Mammary epithelial cell (primary cell): ENCODE measurements at regions not wholly inside any gene's neighbourhood (a gene's known extent, or its start where the extent isn't known, plus 50 kb on each side); places are given as distances from the start of the nearest gene placed in this dataset.

Source experiments
- EZH2 ChIP-seq: IDR thresholded peaks from 2 replicates; pipeline ENCODE4 v1.6.1; 2012; ENCODE audit warnings: low read length, inconsistent platforms, borderline replicate concordance
- TF ChIP-seq, protein P1 (sequence below), 2 donors: IDR thresholded peaks in 1 of 2; conservative IDR thresholded peaks in 1 of 2; 2 replicates each; pipeline ENCODE4 v1.5.1; 2011 to 2012; ENCODE audit warnings: inconsistent platforms in 2 of 2, low read length in 2 of 2, mild to moderate bottlenecking in 2 of 2, control low read depth in 1 of 2, low read depth in 1 of 2; ENCODE audit not compliant: insufficient read depth in 1 of 2; ENCODE audit errors: extremely low read depth in 1 of 2

DNA sequence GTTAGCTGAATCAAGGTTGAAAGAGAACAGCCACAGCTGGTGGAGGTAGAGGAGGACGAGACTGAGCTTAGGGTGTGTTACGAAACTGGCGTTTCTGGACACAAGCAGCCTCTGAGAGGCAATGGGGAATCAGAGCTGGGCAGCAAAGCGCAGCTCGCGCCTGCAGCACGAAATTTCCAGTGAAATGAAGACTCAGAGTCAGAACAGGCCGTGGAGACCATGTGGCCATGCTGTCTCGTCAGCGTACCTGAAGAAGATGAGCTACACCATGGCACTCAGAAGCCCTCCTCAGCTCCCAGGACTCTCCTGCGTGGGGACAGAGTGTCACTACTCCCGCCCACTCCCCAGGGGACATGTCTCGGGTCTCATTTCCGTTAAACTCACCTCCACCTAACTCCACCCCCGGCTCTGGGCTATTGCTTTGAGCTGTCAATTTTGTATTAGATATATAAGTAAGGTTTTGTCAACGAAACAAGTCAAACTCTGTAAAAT is 256.9 kb downstream of the ERMARD start:
- TF ChIP-seq, protein P1, sequence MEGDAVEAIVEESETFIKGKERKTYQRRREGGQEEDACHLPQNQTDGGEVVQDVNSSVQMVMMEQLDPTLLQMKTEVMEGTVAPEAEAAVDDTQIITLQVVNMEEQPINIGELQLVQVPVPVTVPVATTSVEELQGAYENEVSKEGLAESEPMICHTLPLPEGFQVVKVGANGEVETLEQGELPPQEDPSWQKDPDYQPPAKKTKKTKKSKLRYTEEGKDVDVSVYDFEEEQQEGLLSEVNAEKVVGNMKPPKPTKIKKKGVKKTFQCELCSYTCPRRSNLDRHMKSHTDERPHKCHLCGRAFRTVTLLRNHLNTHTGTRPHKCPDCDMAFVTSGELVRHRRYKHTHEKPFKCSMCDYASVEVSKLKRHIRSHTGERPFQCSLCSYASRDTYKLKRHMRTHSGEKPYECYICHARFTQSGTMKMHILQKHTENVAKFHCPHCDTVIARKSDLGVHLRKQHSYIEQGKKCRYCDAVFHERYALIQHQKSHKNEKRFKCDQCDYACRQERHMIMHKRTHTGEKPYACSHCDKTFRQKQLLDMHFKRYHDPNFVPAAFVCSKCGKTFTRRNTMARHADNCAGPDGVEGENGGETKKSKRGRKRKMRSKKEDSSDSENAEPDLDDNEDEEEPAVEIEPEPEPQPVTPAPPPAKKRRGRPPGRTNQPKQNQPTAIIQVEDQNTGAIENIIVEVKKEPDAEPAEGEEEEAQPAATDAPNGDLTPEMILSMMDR (conservative IDR thresholded peaks at IDR 0.05 in 1 of 2, IDR thresholded peaks at IDR 0.05 in 1 of 2; ENCODE audit: extremely low read depth in 1 of 2, insufficient read depth in 1 of 2, low read depth in 1 of 2, low read length in 2 of 2): no peak
- TF ChIP-seq EZH2: no peak
